WERI-Rb-1 (cell line): ENCODE measurements at regions not wholly inside any gene's neighbourhood (a gene's known extent, or its start where the extent isn't known, plus 50 kb on each side); places are given as distances from the start of the nearest gene placed in this dataset.

ENCODE experiments used
- DNase-seq: peaks from one replicate; pipeline ENCODE4 v3.0.0-alpha.2; 2020
- H3K27ac ChIP-seq: fragments of 250-450 bp; sonication (Bioruptor Pico); 2 replicates; pipeline ENCODE4 v1.5.1; 2020; ENCODE audit warnings: mild to moderate bottlenecking, moderate library complexity
- H3K27me3 ChIP-seq: fragments of 250-450 bp; sonication (Bioruptor Pico); 2 replicates; pipeline ENCODE4 v1.5.1; 2021; ENCODE audit warnings: mild to moderate bottlenecking, low read depth, moderate library complexity; ENCODE audit not compliant: insufficient read depth, severe bottlenecking
- H3K36me3 ChIP-seq: fragments of 250-450 bp; sonication (Bioruptor Pico); 2 replicates; pipeline ENCODE4 v1.5.1; 2020; ENCODE audit warnings: mild to moderate bottlenecking, moderate library complexity
- H3K4me3 ChIP-seq: 2 replicates; pipeline ENCODE4 v1.5.1; 2011; ENCODE audit warnings: low read depth, mild to moderate bottlenecking, control low read depth, low read length
- H3K9me3 ChIP-seq: fragments of 250-450 bp; sonication (Bioruptor Pico); 2 replicates; pipeline ENCODE4 v1.5.1; 2021; ENCODE audit warnings: mild to moderate bottlenecking, moderate library complexity; ENCODE audit not compliant: severe bottlenecking
- CTCF ChIP-seq: IDR thresholded peaks from 2 replicates; pipeline ENCODE4 v1.5.1; 2011; ENCODE audit warnings: low read depth, mild to moderate bottlenecking, control low read depth, inconsistent platforms, low read length

- peaks cover 7% of the 10 kb centered on the region for H3K9me3 ChIP-seq
- no peak for TF ChIP-seq CTCF
- H3K27ac ChIP-seq = no peak overlapping the region
- DNase-seq = no peak
- no peaks in the 10 kb centered on the region for H3K36me3 ChIP-seq
- H3K27me3 ChIP-seq = no peaks in the 10 kb centered on the region
- no peak overlapping the region for H3K4me3 ChIP-seq
These were observed 107.4 kb downstream of the SNX18 start for GRCh38 chr5:54624805-54625568.

DNA sequence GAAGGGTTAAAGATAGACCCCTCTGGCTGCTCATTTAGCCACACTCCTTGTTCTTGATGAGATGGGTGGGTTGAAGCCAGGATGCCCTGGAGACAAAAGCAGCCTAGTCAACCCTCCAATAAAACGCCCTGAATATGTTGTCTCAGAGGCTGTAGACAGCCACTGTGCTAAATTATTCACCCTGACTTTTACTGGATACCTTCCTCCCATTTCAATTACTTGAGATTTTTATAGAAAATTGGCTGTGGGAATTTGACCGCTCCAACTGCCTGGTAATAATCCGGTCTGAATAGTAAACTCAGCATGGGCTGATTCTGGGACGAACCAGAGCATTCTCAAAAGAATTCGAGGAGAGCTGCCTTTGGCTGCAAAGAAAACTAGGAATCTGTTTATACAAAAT, 104.2 kb downstream of the SNX18 start:
- no peak overlapping the region for H3K4me3 ChIP-seq
- H3K27me3 ChIP-seq = no peaks in the 10 kb centered on the region
- no peaks in the 10 kb centered on the region for H3K36me3 ChIP-seq
- no peak overlapping the region for H3K27ac ChIP-seq
- TF ChIP-seq CTCF = no peak
- H3K9me3 ChIP-seq = no peaks in the 10 kb centered on the region
- DNase-seq = no peak

DNA sequence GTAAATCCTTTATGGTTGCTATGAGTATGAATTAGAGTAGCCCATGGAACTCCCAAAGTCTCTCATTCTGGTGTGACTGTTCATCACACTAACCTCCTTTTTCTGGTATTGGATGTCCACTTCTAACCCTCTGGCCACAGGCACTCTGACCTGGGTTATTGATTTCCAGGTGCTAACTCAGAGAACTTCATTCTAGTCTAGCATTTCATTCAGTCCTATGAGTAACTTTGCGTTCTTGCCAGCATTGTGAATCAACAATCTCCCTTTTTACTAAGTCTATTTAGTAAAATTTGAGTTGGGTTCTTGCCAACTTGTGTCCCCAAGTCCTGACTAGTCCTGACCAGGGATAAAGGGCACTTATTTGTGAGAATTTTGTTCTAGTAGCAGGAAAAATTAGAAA, 103.5 kb downstream of the SNX18 start:
- TF ChIP-seq CTCF = no peak
- H3K9me3 ChIP-seq = no peaks in the 10 kb centered on the region
- no peaks in the 10 kb centered on the region for H3K36me3 ChIP-seq
- no peaks in the 10 kb centered on the region for H3K27me3 ChIP-seq
- no peak overlapping the region for H3K4me3 ChIP-seq
- no peak for DNase-seq
- H3K27ac ChIP-seq = no peak overlapping the region

DNA sequence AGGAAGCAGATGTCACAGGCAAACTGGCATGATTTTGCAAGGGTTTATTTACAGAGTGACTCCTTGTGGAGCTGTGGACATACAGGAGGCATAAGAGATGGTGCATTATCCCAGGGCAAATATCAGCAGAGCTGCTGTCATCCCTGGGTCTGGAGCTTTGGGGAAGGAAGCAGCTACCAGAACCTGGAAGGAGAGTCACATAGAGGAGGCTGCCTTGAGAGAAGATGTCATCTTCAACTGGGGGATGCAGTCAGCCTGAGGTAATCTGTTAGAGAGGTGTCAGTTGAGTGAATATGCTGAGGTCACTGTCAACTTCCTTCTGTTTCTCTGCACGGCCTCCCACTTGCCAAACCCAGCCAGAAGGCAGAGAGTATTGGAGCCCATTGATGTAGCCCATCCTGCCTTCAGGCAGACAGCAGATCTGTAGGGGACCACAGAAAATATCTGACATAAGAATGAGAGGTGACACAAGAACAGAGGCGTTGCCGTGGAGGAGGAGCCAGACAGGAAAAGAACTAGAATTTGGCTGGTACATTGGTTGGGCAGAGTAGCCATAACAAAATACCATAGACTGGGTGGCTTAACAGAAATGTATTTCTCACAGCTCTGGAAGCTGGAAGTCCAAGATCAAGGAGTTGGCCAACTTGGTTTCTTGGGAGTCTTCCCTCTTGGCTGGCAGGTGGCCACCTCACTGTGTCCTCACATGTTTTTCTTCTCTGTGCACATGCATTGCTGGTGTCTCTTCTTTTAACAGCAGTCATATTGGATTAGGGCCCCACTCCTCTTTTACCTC, 102.8 kb downstream of the SNX18 start:
- DNase-seq = no peak
- Histone ChIP-seq H3K27ac (no peak overlapping the region), H3K4me3 (no peak overlapping the region), H3K9me3 (no peaks in the 10 kb centered on the region), H3K36me3 (no peaks in the 10 kb centered on the region), H3K27me3 (no peaks in the 10 kb centered on the region)
- no peak for TF ChIP-seq CTCF

- no peak for DNase-seq
- no peak for TF ChIP-seq CTCF
- Histone ChIP-seq H3K27me3 (no peaks in the 10 kb centered on the region), H3K9me3 (no peaks in the 10 kb centered on the region), H3K36me3 (no peaks in the 10 kb centered on the region), H3K4me3 (no peak overlapping the region), H3K27ac (no peak overlapping the region)
These were observed 102.2 kb downstream of the SNX18 start for GRCh38 chr5:54619731-54620130.
